ENCODE measurements at regions not wholly inside any gene's neighbourhood (a gene's known extent, or its start where the extent isn't known, plus 50 kb on each side); places are given as distances from the start of the nearest gene placed in this dataset.

DNA sequence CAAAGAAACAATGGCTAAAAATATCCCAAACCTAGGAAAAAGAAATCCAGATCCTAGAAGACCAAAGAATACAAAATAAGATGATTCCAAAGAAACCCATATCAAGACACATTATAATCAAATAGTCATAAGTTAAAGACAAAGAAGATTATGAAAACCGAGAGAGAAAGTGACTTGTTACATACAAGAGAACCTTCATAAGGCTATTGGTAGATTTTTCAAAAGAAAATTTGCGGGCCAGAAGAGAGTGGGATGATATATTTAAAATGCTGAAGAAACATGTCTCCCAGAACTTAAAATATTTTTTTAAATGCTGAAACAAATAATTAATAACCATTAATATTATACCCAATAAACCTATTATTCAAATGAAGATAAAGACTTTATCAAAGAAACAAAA is 687.3 kb downstream of the TLE4 start:
- TF ChIP-seq, protein P1, sequence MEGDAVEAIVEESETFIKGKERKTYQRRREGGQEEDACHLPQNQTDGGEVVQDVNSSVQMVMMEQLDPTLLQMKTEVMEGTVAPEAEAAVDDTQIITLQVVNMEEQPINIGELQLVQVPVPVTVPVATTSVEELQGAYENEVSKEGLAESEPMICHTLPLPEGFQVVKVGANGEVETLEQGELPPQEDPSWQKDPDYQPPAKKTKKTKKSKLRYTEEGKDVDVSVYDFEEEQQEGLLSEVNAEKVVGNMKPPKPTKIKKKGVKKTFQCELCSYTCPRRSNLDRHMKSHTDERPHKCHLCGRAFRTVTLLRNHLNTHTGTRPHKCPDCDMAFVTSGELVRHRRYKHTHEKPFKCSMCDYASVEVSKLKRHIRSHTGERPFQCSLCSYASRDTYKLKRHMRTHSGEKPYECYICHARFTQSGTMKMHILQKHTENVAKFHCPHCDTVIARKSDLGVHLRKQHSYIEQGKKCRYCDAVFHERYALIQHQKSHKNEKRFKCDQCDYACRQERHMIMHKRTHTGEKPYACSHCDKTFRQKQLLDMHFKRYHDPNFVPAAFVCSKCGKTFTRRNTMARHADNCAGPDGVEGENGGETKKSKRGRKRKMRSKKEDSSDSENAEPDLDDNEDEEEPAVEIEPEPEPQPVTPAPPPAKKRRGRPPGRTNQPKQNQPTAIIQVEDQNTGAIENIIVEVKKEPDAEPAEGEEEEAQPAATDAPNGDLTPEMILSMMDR (IDR thresholded peaks at IDR 0.05) = no peak
- TF ChIP-seq EZH2phosphoT487 (IDR thresholded peaks at IDR 0.05) (no peak), EZH2 (IDR thresholded peaks at IDR 0.05) (no peak)

Data from neural progenitor cell (in vitro differentiated cells).